Activated T-cell treated with anti-CD3 and anti-CD28 coated beads for 1 hour (primary cell): ENCODE measurements at regions not wholly inside any gene's neighbourhood (a gene's known extent, or its start where the extent isn't known, plus 50 kb on each side); places are given as distances from the start of the nearest gene placed in this dataset.

Experiments used
- DNase-seq: peaks from one replicate; pipeline ENCODE4 v3.0.0-alpha.2; 2020; ENCODE audit warnings: low read depth

GRCh38 chr2:16020389-16021008 is 80.1 kb downstream of the MYCN start:
- DNase-seq, result no peak

DNA sequence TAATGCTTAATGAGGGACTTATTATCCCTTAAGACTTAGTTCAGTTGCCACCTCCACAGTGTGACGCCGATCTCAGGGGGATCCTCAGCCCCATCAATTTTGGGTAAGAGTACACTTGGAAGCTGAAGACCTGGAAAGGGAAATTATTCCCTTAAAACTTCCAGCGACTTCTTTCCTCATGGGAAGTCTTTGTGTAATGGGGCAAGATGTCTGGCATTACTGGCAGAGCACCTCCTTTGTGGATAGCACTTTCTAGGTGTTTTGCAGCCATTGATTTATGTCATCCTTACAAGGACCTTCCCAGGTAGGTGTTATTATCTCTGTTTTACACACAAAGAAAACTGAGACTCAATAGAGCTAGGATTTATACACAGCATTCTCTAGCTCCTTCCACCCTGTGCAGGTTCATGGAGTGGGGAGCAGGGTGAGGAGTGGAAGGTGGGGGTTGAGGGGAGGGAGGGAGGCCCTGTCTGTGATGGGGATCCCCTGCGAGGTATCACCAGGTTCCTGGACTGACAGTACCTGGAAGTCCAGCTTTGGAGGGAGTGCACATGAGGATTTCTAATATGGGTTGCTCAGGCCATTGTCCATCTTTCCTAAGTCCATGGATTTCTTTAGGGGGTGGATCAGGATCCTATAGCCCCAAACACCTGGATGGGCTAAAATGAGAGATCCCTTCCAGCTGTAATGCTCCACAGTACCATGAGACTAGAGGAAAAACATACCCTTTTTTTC is 79.4 kb downstream of the MYCN start:
- no peak for DNase-seq

DNA sequence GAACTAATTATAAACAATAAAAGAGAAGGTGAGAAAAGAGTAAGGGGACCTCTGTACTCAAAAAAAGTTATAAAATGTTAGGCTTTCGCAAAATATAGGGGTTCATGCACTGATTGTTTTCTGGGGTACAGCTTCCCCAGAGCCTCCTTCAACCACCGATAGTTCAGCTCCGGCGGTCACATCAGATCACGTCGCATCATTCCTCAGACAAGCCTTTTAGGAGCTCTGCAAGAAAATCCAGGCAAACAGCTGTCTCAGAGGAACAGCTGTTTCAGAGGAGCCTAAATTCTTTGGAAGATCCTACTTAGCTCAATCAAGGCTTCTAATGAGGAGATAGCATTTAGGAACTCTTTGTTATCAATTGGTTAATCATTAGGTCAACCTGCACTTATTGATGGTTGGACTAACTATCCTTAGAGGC is 78.7 kb downstream of the MYCN start:
- DNase-seq, result no peak

DNA sequence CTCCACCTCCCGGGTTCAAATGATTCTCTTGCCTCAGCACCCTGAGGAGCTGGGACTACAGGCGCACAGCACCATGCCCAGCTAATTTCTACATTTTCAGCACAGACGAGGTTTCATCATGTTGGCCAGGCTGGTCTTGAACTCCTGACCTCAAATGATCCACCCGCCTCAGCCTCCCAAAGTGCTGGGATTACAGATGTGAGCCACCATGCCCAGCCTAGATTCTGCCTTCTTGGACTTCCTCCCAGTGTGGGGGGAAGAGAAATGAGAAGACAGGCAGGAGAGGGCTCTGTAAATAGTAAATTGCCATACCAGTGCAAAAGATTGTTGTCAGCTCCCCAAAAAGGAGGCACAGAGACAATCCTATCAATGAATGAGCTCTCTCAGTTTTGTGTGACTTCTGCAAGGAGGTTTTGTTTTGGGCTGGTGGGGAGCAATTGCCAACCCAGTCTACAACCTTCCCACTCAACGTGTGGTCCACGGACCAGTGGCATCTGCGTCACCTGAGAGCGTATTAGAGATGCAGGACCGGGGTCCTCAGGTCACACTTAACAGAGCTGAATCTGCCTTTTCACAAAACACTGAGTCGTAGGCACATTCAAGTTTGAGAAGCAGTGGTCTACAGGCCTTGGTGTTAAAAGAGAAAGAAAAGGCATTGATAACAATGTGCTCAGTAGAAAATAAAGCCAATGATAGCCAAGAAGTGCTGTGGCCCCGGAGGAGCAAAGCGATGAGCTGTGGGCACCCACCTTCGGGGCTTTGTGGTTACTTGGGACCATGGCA is 78.1 kb downstream of the MYCN start:
- DNase-seq, result no peak

DNA sequence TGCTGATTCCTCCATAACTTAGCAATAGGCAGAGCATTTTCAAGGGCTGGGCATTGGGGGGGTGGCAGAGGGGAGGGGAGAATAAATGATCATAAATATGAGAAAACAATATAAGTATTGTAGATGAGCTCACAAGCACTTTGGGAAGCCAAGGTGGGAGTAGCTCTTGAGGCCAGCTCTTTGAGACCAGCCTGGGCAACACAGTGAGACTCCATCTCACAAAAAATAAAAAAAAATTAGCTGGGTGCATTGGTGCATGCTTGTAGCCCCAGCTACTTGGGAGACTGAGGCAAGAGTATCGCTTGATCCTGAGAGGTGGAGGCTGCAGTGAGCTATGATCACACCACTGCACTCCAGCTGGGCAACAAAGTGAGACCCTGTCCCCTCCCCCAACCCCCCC is 75.9 kb downstream of the MYCN start:
- no peak for DNase-seq

DNA sequence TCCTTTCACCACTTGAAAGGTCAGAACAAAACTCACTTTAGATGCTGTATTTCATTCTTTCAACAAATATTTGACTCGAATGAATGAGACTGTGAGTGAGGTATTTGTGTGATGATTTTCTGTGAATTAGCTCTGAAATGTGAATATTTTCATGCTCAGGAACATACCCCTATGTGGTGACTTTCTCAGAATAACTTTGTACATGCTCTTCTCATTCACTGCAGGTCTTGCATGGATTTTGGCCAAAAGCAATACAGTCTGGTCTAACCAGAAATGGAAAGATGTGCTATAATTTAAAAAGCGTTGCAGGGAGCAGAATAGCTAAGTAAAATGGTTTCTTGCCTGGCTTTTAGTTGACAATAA is 75.5 kb downstream of the MYCN start:
- no peak for DNase-seq

GRCh38 chr2:16015210-16015902 is 75.0 kb downstream of the MYCN start:
- no peak for DNase-seq

DNA sequence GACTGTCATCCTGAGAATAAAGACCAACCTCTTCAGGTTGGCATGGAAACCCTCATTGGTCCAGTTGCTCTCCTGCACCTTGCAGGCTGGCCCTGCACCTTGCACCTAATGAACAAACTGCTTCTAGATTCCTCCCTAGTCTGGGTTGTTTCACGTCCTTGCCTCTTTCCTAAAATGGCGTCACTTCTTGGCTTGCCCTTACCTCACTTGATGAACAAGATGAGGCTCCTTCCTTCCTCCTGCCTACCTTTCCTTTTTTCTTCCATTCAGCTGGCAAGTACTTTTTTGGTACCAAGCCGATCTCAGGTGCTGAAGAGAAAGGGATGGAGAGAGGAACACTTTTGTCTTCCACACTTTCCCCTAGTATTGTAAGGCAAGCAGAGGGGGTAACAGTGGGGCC is 74.5 kb downstream of the MYCN start:
- no peak for DNase-seq

DNA sequence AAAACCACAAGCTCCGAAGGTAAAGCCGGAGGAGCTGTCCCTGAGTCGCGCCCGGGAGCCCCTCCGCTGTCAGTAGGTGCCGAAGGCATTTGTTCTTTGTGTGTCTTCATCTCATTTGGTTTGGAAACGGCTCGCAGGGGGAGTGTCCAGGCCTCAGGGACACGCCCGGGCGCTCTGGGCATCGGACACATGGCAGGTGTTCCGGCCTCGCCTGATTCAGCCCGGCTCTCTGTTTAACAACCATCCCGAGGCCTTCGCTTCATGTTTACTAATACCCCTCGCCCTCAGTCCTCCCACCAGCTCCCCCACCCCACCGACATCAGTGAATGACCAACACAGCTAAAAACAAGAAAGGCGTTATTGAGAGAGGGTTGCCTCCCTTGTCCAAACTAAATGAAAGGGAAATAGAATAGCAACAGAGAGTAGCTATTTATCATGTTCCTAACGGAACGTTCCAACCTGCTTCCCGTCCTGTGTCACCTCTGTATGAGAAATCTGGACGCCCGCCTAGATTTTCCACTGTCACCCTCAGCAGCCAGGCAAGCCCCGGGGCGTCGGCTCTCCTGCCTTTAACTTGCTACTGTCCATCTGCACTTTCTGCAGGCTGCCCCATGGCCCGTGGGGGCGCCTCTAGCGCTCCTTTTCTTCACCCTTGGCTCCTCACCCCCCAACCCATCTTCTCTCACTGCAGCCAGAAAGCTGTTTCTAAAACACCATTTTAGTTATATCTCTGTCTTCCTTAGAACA is 73.9 kb downstream of the MYCN start:
- DNase-seq, result no peak

GRCh38 chr2:16013359-16013911 is 73.1 kb downstream of the MYCN start:
- no peak for DNase-seq

GRCh38 chr2:16012626-16013358 is 72.4 kb downstream of the MYCN start:
- no peak for DNase-seq

DNA sequence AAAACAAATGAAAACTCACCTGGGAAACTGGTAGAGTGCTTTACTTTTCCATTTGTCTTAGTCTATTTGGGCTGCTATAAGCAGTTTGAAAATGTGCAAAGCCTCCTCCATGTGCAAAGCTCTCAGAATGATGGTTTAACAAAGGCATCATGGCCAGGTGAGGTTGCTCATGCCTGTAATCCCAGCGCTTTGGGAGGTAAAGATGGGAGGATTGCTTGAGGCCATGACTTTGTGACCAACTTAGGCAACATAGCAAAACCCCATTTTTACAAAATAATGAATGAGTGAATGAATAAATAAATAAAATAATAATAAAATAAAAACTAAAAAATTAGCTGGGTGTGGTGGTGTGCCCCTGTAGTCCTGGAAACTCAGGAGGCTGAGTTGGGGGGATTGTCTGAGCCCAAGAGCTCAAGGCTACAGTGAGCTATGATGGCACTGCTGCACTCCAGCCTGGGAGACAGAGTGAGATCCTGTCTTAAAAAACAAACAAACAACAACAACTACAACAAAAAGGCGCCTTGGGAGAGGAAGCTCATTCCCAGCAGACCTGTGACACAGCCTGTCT is 71.8 kb downstream of the MYCN start:
- no peak for DNase-seq

- no peak for DNase-seq
These were observed 71.2 kb downstream of the MYCN start for GRCh38 chr2:16011621-16011960.

DNA sequence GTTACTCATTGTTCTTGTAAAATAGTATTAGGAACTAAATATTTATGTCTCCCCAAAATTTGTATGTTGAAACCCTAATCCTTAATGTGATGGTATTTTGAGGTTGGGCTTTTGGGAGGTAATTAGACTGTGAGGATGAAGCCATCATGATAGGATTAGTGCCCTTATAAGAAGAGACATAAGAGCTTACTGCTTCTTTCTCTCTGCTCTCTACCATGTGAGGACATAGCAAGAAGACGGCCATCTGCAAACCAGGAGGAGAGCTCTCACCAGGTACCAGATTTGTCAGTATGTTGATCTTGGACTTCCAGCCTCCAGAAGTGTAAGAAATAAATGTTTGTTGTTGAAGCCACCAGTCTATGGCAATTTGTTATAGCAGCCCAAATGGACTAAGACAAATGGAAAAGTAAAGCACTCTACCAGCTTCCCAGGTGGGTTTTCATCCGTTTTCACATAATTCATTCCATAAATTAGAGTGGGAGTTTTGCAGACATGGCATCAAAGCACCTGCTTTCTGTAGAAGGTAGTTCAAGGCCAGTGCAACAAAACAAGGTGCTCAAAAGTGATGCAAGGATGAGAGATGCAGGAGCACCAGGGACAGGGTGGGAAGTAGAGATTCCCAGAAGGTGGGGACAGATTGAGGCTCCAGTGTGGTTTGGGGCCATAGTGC is 70.7 kb downstream of the MYCN start:
- DNase-seq, result no peak

GRCh38 chr2:16010011-16010410 is 69.7 kb downstream of the MYCN start:
- no peak for DNase-seq

DNA sequence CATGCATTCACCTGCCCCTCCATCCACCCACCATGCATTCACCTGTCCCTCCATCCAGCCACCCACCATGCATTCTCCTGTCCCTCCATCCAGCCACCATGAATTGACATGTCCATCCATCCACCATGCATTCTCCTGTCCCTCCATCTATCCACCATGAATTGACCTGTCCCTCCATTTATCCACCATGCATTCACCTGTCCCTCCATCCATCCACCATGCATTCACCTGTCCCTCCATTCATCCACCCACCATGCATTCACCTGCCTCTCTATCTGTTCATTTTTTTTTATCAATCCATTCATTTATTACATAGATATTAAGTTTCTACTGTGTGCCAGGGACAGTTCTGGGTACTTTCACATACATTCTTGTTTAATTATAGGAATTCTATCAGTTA is 69.2 kb downstream of the MYCN start:
- DNase-seq, result no peak

DNA sequence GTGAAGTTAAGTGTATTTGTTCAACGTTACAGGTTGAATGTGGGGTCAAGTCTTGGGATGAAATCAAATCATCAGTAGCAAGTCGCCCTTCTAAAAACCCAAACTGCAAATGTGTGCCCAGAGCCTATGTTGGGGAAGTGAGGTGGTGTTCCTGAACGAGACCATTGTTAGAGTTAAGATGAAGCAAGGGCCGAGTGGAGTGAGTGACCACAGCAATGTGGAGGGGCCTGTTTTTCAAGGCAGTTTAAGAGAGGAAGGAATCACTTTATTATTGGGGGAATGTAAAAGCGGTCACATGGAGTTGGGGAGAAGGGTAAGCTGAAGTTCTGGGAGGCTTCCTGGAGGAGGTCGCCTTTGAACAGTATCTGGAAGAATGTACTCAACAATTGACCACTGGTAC is 68.5 kb downstream of the MYCN start:
- DNase-seq, result no peak

GRCh38 chr2:16008331-16008850 is 68.0 kb downstream of the MYCN start:
- no peak for DNase-seq

DNA sequence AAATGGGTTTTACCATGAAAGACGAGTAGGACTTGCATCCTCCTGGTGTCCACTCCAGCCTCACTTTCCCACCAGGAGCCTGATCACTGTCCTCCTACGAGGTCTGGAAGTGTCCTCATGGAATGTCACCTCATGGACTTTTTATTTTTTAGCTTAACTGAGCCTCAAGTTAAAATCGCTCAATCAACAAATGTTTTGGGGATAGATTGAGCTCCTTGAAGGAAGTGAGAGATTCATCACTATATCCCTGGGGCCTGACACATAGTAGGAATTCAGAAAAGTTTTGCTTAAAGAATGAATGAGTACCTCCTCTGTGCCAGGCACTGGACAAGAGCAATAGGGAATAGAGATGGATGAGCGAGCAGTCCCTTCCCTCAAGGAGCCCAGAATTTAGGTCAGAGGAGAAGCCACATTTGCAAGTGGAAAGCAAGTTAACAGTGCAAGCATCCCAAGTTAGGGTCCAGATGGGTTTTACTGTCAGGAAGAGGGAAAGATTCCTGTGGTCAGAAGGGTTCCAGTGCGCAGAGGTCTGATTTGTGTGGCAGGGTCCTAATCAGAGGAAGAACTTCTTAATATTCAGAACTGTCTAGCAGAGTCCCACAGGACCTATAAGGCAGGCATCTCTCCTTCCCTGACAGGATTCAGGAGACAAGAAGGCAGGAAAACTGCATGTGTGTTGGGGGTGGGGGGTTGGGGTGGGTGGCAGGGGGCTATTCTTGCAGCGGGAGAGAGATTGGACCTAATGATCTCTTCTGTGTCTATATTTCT is 67.0 kb downstream of the MYCN start:
- DNase-seq, result no peak
